ENCODE measurements at regions not wholly inside any gene's neighbourhood (a gene's known extent, or its start where the extent isn't known, plus 50 kb on each side); places are given as distances from the start of the nearest gene placed in this dataset.

GRCh38 chr10:8498881-8499280 lies 444.4 kb downstream of the GATA3 start:
- Histone ChIP-seq H3K9me3 (replicated peaks; ENCODE audit: control insufficient read depth, insufficient read depth, low read length) (no peaks in the 10 kb centered on the region), H3K9me1 (replicated peaks; ENCODE audit: control insufficient read depth, extremely low read depth, insufficient read depth, low read length) (no peaks in the 10 kb centered on the region), H3K9ac (replicated peaks; ENCODE audit: extremely low read depth, insufficient read depth, low read length) (no peak overlapping the region), H2AFZ (ENCODE audit: low read depth, low read length) (no peak overlapping the region), H3K79me2 (ENCODE audit: control insufficient read depth, insufficient read depth, low read length) (no peaks in the 10 kb centered on the region), H3K27ac (ENCODE audit: insufficient read depth, low read depth, low read length) (no peak overlapping the region), H3K4me1 (ENCODE audit: control insufficient read depth, extremely low read depth, insufficient read depth, low read length) (no peaks in the 10 kb centered on the region), H3K4me3 (replicated peaks in 1 of 3; ENCODE audit: insufficient read depth in 1 of 3, low read depth in 1 of 3, low read length in 3 of 3) (no peak overlapping the region), H3K27me3 (ENCODE audit: control insufficient read depth in 2 of 2, insufficient read depth in 2 of 2, low read length in 2 of 2) (no peaks in the 10 kb centered on the region), H4K20me1 (replicated peaks; ENCODE audit: control insufficient read depth, extremely low read depth, insufficient read depth, low read length) (no peaks in the 10 kb centered on the region), H3K36me3 (ENCODE audit: control insufficient read depth in 2 of 2, extremely low read depth in 1 of 2, insufficient read depth in 2 of 2, low read length in 2 of 2) (no peaks in the 10 kb centered on the region), H3K4me2 (ENCODE audit: insufficient read depth, low read length) (no peak overlapping the region)
- TF ChIP-seq POLR2AphosphoS5 (IDR thresholded peaks at IDR 0.05; ENCODE audit: insufficient read depth, low read depth, low read length) (no peak), CTCF (IDR thresholded peaks at IDR 0.05; ENCODE audit: extremely low read depth in 1 of 2, insufficient read depth in 1 of 2, low read depth in 1 of 2, low read length in 2 of 2) (no peak), GATA2 (IDR thresholded peaks at IDR 0.05; ENCODE audit: insufficient read depth, insufficient read length, low read depth, low read length) (no peak), FOS (IDR thresholded peaks at IDR 0.05; ENCODE audit: borderline replicate concordance, insufficient read depth, low read length) (no peak), MYC (IDR thresholded peaks at IDR 0.05; ENCODE audit: low read depth, low read length) (no peak), MAX (IDR thresholded peaks at IDR 0.05; ENCODE audit: insufficient read depth, insufficient read length) (no peak)
- intact Hi-C loops (cut with micrococcal nuclease) (no loop called here), dilution Hi-C loops (cut with MboI; ENCODE audit: extremely low pct_ligation_motif_present, low sequenced_read_pairs) (no loop called here)
- DNase-seq (ENCODE audit: low read depth, low spot score) (no peak), FAIRE-seq (no peak)
- CTCF ChIA-PET = no interaction called here
- POLR2A ChIA-PET = no interaction called here
- no TSS peak for BruUV-seq (replicated peaks)

- POLR2A ChIA-PET = no interaction called here
- no peak overlapping the region for H2AFZ ChIP-seq (ENCODE audit: low read depth, low read length)
- no peaks in the 10 kb centered on the region for H3K9me1 ChIP-seq (replicated peaks; ENCODE audit: control insufficient read depth, extremely low read depth, insufficient read depth, low read length)
- no peak overlapping the region for H3K4me2 ChIP-seq (ENCODE audit: insufficient read depth, low read length)
- no peak for FAIRE-seq
- DNase-seq (ENCODE audit: low read depth, low spot score) = no peak
- CTCF ChIA-PET = no interaction called here
- no peaks in the 10 kb centered on the region for H3K4me1 ChIP-seq (ENCODE audit: control insufficient read depth, extremely low read depth, insufficient read depth, low read length)
- no peak overlapping the region for H3K27ac ChIP-seq (ENCODE audit: insufficient read depth, low read depth, low read length)
- no peaks in the 10 kb centered on the region for H3K27me3 ChIP-seq (ENCODE audit: control insufficient read depth in 2 of 2, insufficient read depth in 2 of 2, low read length in 2 of 2)
- H3K36me3 ChIP-seq (ENCODE audit: control insufficient read depth in 2 of 2, extremely low read depth in 1 of 2, insufficient read depth in 2 of 2, low read length in 2 of 2) = no peaks in the 10 kb centered on the region
- TF ChIP-seq EZH2 (IDR thresholded peaks at IDR 0.05; ENCODE audit: borderline replicate concordance, low read depth, low read length, severe bottlenecking) (no peak), MYC (IDR thresholded peaks at IDR 0.05; ENCODE audit: low read depth, low read length) (no peak)
- H3K9me3 ChIP-seq (replicated peaks; ENCODE audit: control insufficient read depth, insufficient read depth, low read length) = no peaks in the 10 kb centered on the region
- dilution Hi-C loops (cut with MboI; ENCODE audit: extremely low pct_ligation_motif_present, low sequenced_read_pairs) (no loop called here), intact Hi-C loops (cut with micrococcal nuclease) (no loop called here)
- no TSS peak for BruUV-seq (replicated peaks)
- H4K20me1 ChIP-seq (replicated peaks; ENCODE audit: control insufficient read depth, extremely low read depth, insufficient read depth, low read length) = no peaks in the 10 kb centered on the region
- H3K4me3 ChIP-seq (replicated peaks in 1 of 3; ENCODE audit: insufficient read depth in 1 of 3, low read depth in 1 of 3, low read length in 3 of 3) = no peak overlapping the region
- H3K9ac ChIP-seq (replicated peaks; ENCODE audit: extremely low read depth, insufficient read depth, low read length) = no peak overlapping the region
- H3K79me2 ChIP-seq (ENCODE audit: control insufficient read depth, insufficient read depth, low read length) = no peaks in the 10 kb centered on the region
Measured at GRCh38 chr10:8499312-8499711, 444.8 kb downstream of the GATA3 start.

Measured in endothelial cell of umbilical vein (primary cell).